OCI-LY1 (cell line): ENCODE measurements at regions not wholly inside any gene's neighbourhood (a gene's known extent, or its start where the extent isn't known, plus 50 kb on each side); places are given as distances from the start of the nearest gene placed in this dataset.

Source experiments
- H2AFZ ChIP-seq: fragments of 200-600 bp; sonication (generic), shearing (Covaris generic); 2 replicates; pipeline ENCODE4 v1.6.0; 2014; ENCODE audit warnings: antibody characterized with exemption, mild to moderate bottlenecking, low read length
- H3F3A ChIP-seq: fragments of 200-600 bp; sonication (generic), shearing (Covaris generic); 2 replicates; pipeline ENCODE4 v1.6.0; 2014; ENCODE audit warnings: mild to moderate bottlenecking, antibody characterized with exemption, low read length, moderate library complexity; ENCODE audit not compliant: insufficient read depth
- H3K27ac ChIP-seq: fragments of 200-600 bp; sonication (generic); 2 replicates; pipeline ENCODE4 v1.5.1; 2014; ENCODE audit warnings: low read length, mixed run types, mild to moderate bottlenecking, low read depth; ENCODE audit not compliant: poor library complexity, severe bottlenecking
- H3K27me3 ChIP-seq: fragments of 200-600 bp; sonication (generic); 2 replicates; pipeline ENCODE4 v1.6.0; 2014; ENCODE audit warnings: antibody characterized with exemption, mild to moderate bottlenecking, low read length, moderate library complexity; ENCODE audit not compliant: insufficient read depth
- H3K36me3 ChIP-seq: fragments of 200-600 bp; sonication (generic); 2 replicates; pipeline ENCODE4 v1.6.1; 2014; ENCODE audit warnings: mild to moderate bottlenecking, antibody characterized with exemption, low read length, moderate library complexity, mixed read lengths; ENCODE audit not compliant: insufficient read depth
- H3K4me1 ChIP-seq: fragments of 200-600 bp; sonication (generic); 2 replicates; pipeline ENCODE4 v1.5.1; 2014; ENCODE audit warnings: mild to moderate bottlenecking, low read length, moderate library complexity; ENCODE audit not compliant: insufficient read depth, severe bottlenecking
- H3K4me2 ChIP-seq: fragments of 200-600 bp; sonication (generic), shearing (Covaris generic); 2 replicates; pipeline ENCODE4 v1.6.1; 2014; ENCODE audit warnings: low read length
- H3K4me3 ChIP-seq: fragments of 200-600 bp; sonication (generic); 2 replicates; pipeline ENCODE4 v1.5.1; 2014; ENCODE audit warnings: low read length, low read depth, mild to moderate bottlenecking, mixed read lengths; ENCODE audit not compliant: poor library complexity, severe bottlenecking
- H3K79me2 ChIP-seq: fragments of 200-600 bp; shearing (Covaris generic); 2 replicates; pipeline ENCODE4 v1.6.1; 2016; ENCODE audit warnings: mixed run types, low read length, mixed read lengths; ENCODE audit not compliant: insufficient read depth
- H3K9ac ChIP-seq: fragments of 200-600 bp; sonication (generic), shearing (Covaris generic); 2 replicates; pipeline ENCODE4 v1.6.1; 2014; ENCODE audit warnings: mild to moderate bottlenecking, low read length, mixed read lengths
- H3K9me2 ChIP-seq: fragments of 200-600 bp; sonication (generic), shearing (Covaris generic); 2 replicates; pipeline ENCODE4 v1.6.1; 2014; ENCODE audit warnings: low read depth, mild to moderate bottlenecking, low read length, mixed read lengths
- H3K9me3 ChIP-seq: fragments of 200-600 bp; shearing (Covaris generic); 2 replicates; pipeline ENCODE4 v1.6.1; 2014; ENCODE audit warnings: low read length, mixed read lengths
- H4K20me1 ChIP-seq: fragments of 200-600 bp; sonication (generic), shearing (Covaris generic); 2 replicates; pipeline ENCODE4 v1.6.0; 2016; ENCODE audit warnings: mild to moderate bottlenecking, low read length; ENCODE audit not compliant: insufficient read depth
- CTCF ChIP-seq: fragments of 200-600 bp; sonication (generic), shearing (Covaris generic); IDR thresholded peaks from 2 replicates; pipeline ENCODE4 v1.5.1; 2017; ENCODE audit warnings: mild to moderate bottlenecking, antibody characterized with exemption, low read length, moderate library complexity, mixed read lengths
- EZH2 ChIP-seq: fragments of 200-600 bp; sonication (generic), shearing (Covaris generic); IDR thresholded peaks from 2 replicates; pipeline ENCODE4 v1.8.0; 2017; ENCODE audit warnings: borderline replicate concordance, mixed run types, mild to moderate bottlenecking, antibody characterized with exemption, low read length, moderate library complexity, mixed read lengths

DNA sequence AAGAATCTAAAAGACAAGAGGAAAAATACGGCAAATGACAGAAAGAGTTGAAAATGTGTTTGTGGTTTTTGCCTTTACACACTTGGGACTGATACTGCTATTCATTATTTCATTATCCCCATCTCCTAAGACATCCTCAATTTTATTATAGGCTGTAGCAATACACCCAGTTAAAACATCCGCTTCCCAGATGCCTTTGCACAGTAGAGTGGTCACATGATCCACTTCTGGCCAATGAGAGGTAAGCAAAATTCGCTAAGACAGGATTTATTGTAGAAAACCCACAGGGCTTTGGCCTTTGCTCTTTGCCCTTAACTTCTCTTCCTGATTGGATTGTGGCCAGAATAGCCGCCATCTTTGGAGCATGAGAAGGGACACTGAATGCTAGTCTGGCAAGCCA is 53.2 kb upstream of the BOC start:
- H3K9ac ChIP-seq = no peak overlapping the region
- no peaks in the 10 kb centered on the region for H4K20me1 ChIP-seq
- H2AFZ ChIP-seq = no peak overlapping the region
- no peaks in the 10 kb centered on the region for H3K9me3 ChIP-seq
- H3K4me1 ChIP-seq = no peaks in the 10 kb centered on the region
- H3K79me2 ChIP-seq = no peaks in the 10 kb centered on the region
- no peak overlapping the region for H3K27ac ChIP-seq
- no peak overlapping the region for H3K4me2 ChIP-seq
- no peaks in the 10 kb centered on the region for H3K36me3 ChIP-seq
- no peaks in the 10 kb centered on the region for H3K9me2 ChIP-seq
- no peak overlapping the region for H3K4me3 ChIP-seq
- no peaks in the 10 kb centered on the region for H3F3A ChIP-seq
- TF ChIP-seq EZH2 (no peak), CTCF (no peak)
- no peaks in the 10 kb centered on the region for H3K27me3 ChIP-seq
